HepG2 (cell line): ENCODE measurements at regions not wholly inside any gene's neighbourhood (a gene's known extent, or its start where the extent isn't known, plus 50 kb on each side); places are given as distances from the start of the nearest gene placed in this dataset.

Experiments used
- ATAC-seq: fragments of 200-7000 bp; cut with Tn5 transposase; 3 replicates; pipeline ENCODE4 v1.9.1; 2020; ENCODE audit warnings: mild to moderate bottlenecking, moderate library complexity
- BruUV-seq: library from RNA; stranded (reverse); fragments of 400-500 nt; replicated peaks from 2 replicates; lab custom pipeline; 2021; lab: Mats Ljungman, UMichigan
- CTCF ChIA-PET: fragments of 300-600 bp; formaldehyde crosslinking; extraction: SDS; loops from one replicate; lab custom pipeline; 2021; ENCODE audit warnings: low total read pairs, inconsistent platforms, low intra/inter-chr PET ratio; lab: Yijun Ruan, JAX
- POLR2A ChIA-PET: fragments of 350-600 bp; sonication (Branson Sonifier 250); formaldehyde crosslinking; loops from one replicate; lab custom pipeline; 2020; ENCODE audit warnings: antibody characterized with exemption, inconsistent platforms; lab: Yijun Ruan, JAX
- DNase-seq: peaks from one replicate; pipeline ENCODE4 v3.0.0-alpha.2; 2015; ENCODE audit warnings: low spot score
- FAIRE-seq: peaks from 3 replicates; lab custom pipeline; 2011; peaks lifted over from hg19 to GRCh38; lab: Jason Lieb, UNC
- H2AFZ ChIP-seq: one replicate; pipeline ENCODE4 v1.6.1; 2011; ENCODE audit warnings: low read length, inconsistent platforms
- H3K27ac ChIP-seq: fragments of 300-600 bp; 3 replicates; pipeline ENCODE4 v1.8.0; 2011; ENCODE audit warnings: mixed run types, mild to moderate bottlenecking, mixed read lengths, low read length, inconsistent platforms; ENCODE audit not compliant: insufficient read depth; ENCODE audit errors: extremely low read length
- H3K27me3 ChIP-seq, 2 experiments: fragments of 200-600 bp in 1 of 2; 2 replicates in 1 of 2; 3 replicates in 1 of 2; pipeline versions ENCODE4 v1.6.0 to v1.8.0; 2011; ENCODE audit warnings: low read length in 2 of 2, mild to moderate bottlenecking in 2 of 2, moderate library complexity in 2 of 2, inconsistent platforms in 1 of 2; ENCODE audit not compliant: insufficient read depth in 2 of 2, control insufficient read depth in 1 of 2
- H3K36me3 ChIP-seq, 2 experiments: fragments of 200-600 bp in 1 of 2; replicated peaks in 1 of 2; 2 replicates in 1 of 2; 3 replicates in 1 of 2; pipeline versions ENCODE4 v1.5.1 to v1.8.0; 2011; ENCODE audit warnings: low read length in 2 of 2, inconsistent platforms in 1 of 2; ENCODE audit not compliant: insufficient read depth in 2 of 2, control insufficient read depth in 1 of 2
- H3K4me1 ChIP-seq: 2 replicates; pipeline ENCODE4 v1.5.1; 2012; ENCODE audit warnings: low read length, inconsistent platforms; ENCODE audit not compliant: insufficient read depth
- H3K4me2 ChIP-seq: 2 replicates; pipeline ENCODE4 v1.6.0; 2011; ENCODE audit warnings: low read depth, low read length, inconsistent platforms
- H3K4me3 ChIP-seq, 3 experiments: fragments of 200-600 bp in 1 of 3; sonication (generic), shearing (Covaris generic) in 1 of 3; replicated peaks in 1 of 3; 2 replicates each; pipeline ENCODE4 v1.5.1; 2011 to 2016; ENCODE audit warnings: low read length in 3 of 3, inconsistent platforms in 2 of 3, low read depth in 2 of 3, mild to moderate bottlenecking in 2 of 3, control low read depth in 1 of 3, mixed read lengths in 1 of 3; ENCODE audit not compliant: insufficient read depth in 1 of 3
- H3K79me2 ChIP-seq: one replicate; pipeline ENCODE4 v1.6.1; 2011; ENCODE audit warnings: low read length, inconsistent platforms; ENCODE audit not compliant: insufficient read depth
- H3K9ac ChIP-seq: 2 replicates; pipeline ENCODE4 v1.6.0; 2011; ENCODE audit warnings: mild to moderate bottlenecking, low read depth, low read length, inconsistent platforms; ENCODE audit not compliant: insufficient read depth
- H3K9me3 ChIP-seq: 2 replicates; pipeline ENCODE4 v1.5.1; 2012; ENCODE audit warnings: mild to moderate bottlenecking, low read length
- H4K20me1 ChIP-seq: 2 replicates; pipeline ENCODE4 v1.6.0; 2011; ENCODE audit warnings: inconsistent platforms, mild to moderate bottlenecking, low read length, moderate library complexity; ENCODE audit not compliant: insufficient read depth
- IRX3 ChIP-seq: sonication (generic); formaldehyde crosslinking; IDR thresholded peaks from 2 replicates; pipeline ENCODE4 v1.8.1; 2023; ENCODE audit warnings: mild to moderate bottlenecking, low read depth, missing genetic modification reagents, borderline replicate concordance
- LCORL ChIP-seq, 2 experiments: fragments of 450-650 bp in 1 of 2; sonication (generic) in 1 of 2; formaldehyde crosslinking in 1 of 2; IDR thresholded peaks; 2 replicates each; pipeline versions ENCODE4 v1.5.0 to v1.6.1; 2017 to 2020; ENCODE audit warnings: antibody characterized with exemption in 1 of 2, missing genetic modification reagents in 1 of 2
- THAP11 ChIP-seq: IDR thresholded peaks from 2 replicates; pipeline ENCODE4 v1.6.1; 2016; ENCODE audit warnings: missing biosample characterization, missing genetic modification reagents
- ZFP82 ChIP-seq: sonication (generic); formaldehyde crosslinking; IDR thresholded peaks from 2 replicates; pipeline ENCODE4 v1.5.1; 2020; ENCODE audit warnings: mild to moderate bottlenecking, missing genetic modification reagents, borderline replicate concordance
- ZNF44 ChIP-seq: sonication (generic); formaldehyde crosslinking; IDR thresholded peaks from 2 replicates; pipeline ENCODE4 v1.5.1; 2020; ENCODE audit warnings: mild to moderate bottlenecking, missing genetic modification reagents
- WGBS: methylation state at CpG from one replicate; pipeline ENCODE4 v1.1.6; 2017; ENCODE audit warnings: low lambda C conversion rate; 5-methylcytosine and 5-hydroxymethylcytosine counted together
- in situ Hi-C: cut with HindIII; loops from 2 replicates; pipeline ENCODE4 v1.10.0; 2017; ENCODE audit warnings: low pct_unique_long_range_greater_than_20kb; ENCODE audit not compliant: extremely low pct_ligation_motif_present
- intact Hi-C: fragments of 100-400 bp; cut with micrococcal nuclease; formaldehyde crosslinking; loops from one replicate; pipeline ENCODE4 v1.10.0; 2022; ENCODE audit not compliant: unreplicated experiment
- TF ChIP-seq, protein P1 (sequence below): IDR thresholded peaks from 2 replicates; pipeline ENCODE4 v1.4.0; 2020; ENCODE audit warnings: mild to moderate bottlenecking, missing genetic modification reagents
- TF ChIP-seq, protein P2 (sequence below): sonication (generic); formaldehyde crosslinking; IDR thresholded peaks from 2 replicates; pipeline ENCODE4 v1.8.0; 2023; ENCODE audit warnings: mild to moderate bottlenecking, missing genetic modification reagents

DNA sequence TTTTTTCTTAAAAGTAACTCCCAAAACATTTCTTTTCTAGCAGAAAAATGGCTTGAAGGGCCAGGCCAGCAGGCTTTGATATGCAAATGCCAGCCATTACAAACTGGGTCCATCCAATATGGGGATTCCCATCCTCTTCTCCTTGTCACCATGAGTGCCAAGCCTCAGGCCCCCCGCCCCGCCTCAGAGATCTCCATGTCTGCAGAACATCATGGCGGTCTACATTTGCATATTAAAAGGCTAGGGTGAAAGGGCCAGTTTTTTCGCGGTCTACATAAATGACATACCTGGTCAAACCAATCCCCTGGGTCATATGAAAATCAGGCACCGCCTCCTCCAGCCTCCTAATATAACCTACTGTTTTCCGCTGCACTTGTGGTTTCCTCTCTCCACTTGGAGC is 1327.6 kb downstream of the UQCRFS1 start (continued):
- TF ChIP-seq, protein P1, sequence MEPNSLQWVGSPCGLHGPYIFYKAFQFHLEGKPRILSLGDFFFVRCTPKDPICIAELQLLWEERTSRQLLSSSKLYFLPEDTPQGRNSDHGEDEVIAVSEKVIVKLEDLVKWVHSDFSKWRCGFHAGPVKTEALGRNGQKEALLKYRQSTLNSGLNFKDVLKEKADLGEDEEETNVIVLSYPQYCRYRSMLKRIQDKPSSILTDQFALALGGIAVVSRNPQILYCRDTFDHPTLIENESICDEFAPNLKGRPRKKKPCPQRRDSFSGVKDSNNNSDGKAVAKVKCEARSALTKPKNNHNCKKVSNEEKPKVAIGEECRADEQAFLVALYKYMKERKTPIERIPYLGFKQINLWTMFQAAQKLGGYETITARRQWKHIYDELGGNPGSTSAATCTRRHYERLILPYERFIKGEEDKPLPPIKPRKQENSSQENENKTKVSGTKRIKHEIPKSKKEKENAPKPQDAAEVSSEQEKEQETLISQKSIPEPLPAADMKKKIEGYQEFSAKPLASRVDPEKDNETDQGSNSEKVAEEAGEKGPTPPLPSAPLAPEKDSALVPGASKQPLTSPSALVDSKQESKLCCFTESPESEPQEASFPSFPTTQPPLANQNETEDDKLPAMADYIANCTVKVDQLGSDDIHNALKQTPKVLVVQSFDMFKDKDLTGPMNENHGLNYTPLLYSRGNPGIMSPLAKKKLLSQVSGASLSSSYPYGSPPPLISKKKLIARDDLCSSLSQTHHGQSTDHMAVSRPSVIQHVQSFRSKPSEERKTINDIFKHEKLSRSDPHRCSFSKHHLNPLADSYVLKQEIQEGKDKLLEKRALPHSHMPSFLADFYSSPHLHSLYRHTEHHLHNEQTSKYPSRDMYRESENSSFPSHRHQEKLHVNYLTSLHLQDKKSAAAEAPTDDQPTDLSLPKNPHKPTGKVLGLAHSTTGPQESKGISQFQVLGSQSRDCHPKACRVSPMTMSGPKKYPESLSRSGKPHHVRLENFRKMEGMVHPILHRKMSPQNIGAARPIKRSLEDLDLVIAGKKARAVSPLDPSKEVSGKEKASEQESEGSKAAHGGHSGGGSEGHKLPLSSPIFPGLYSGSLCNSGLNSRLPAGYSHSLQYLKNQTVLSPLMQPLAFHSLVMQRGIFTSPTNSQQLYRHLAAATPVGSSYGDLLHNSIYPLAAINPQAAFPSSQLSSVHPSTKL: no peak
- TF ChIP-seq ZFP82 (CRISPR knock-in tag) (no peak), LCORL (IDR thresholded peaks at IDR 0.05) (no peak), LCORL (CRISPR knock-in tag; IDR thresholded peaks at IDR 0.05) (no peak), ZNF44 (no peak)

DNA sequence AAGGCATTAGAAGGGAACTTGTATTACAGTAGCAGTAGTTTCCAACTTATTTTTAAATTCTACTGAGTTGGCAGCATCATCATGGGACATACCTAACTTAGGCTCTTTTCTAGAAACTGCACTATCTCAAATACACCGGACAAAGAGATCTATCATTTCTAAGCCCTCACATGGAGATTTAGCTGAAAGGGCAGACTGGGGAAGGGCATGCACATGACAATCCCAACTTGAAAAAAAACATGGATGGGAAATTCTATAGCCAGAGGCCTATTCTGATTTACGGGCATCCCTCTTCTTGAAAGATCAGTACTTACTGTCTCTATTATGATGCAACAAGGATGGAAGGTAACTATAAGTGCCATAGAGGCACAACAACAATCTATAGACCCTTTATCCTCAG is 1328.6 kb downstream of the UQCRFS1 start:
- intact Hi-C loops: no loop called here
- Histone ChIP-seq H3K4me1 (no peaks in the 10 kb centered on the region), H3K36me3 (no peaks in the 10 kb centered on the region), H4K20me1 (no peaks in the 10 kb centered on the region), H3K9me3 (peaks cover 97% of the 10 kb centered on the region), H3K79me2 (no peaks in the 10 kb centered on the region), H3K27me3 (no peaks in the 10 kb centered on the region), H2AFZ (no peak overlapping the region), H3K4me2 (no peak overlapping the region), H3K9ac (no peak overlapping the region), H3K27ac (no peak overlapping the region), H3K4me3 (no peak overlapping the region)
- ATAC-seq (no peak), FAIRE-seq (no peak), DNase-seq (no peak)
- TF ChIP-seq IRX3 (CRISPR knock-in tag): no peak
- TF ChIP-seq THAP11 (CRISPR knock-in tag): no peak
- TF ChIP-seq, protein P2, sequence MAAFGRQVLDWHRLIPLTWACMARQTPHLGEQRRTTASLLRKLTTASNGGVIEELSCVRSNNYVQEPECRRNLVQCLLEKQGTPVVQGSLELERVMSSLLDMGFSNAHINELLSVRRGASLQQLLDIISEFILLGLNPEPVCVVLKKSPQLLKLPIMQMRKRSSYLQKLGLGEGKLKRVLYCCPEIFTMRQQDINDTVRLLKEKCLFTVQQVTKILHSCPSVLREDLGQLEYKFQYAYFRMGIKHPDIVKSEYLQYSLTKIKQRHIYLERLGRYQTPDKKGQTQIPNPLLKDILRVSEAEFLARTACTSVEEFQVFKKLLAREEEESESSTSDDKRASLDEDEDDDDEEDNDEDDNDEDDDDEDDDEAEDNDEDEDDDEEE: no peak
- POLR2A ChIA-PET: no interaction called here
- in situ Hi-C loops: no loop called here
- CTCF ChIA-PET: no interaction called here
- no TSS peak for BruUV-seq
- 43% methylated on average over 2 of the region's 2 CpGs for WGBS
